ENCODE measurements at regions not wholly inside any gene's neighbourhood (a gene's known extent, or its start where the extent isn't known, plus 50 kb on each side); places are given as distances from the start of the nearest gene placed in this dataset.
"Not testable (repeated sequence)": the region's sequence is repeated elsewhere in the genome, so short reads cannot be mapped to it uniquely, and the experiment has no call there.

DNA sequence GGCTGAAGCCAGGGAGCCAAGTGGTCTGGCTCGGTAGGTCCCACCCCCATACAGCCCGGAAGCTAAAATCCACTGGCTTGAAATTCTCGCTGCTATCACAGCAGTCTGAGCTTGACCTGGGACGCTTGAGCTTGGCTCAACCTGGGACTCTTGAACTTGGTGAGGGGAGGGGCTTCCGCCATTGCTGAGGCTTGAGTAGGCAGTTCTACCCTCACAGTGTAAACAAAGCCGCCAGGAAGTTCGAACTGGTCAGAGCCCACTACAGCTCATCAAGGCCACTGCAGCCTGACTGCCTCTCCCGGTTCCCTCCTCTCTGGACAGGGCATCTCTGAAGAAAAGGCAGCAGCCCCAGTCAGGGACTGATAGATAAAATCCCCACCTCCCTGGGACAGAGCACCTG is 1337.7 kb downstream of the HACE1 start:
- DNase-seq: no peak

- DNase-seq: no peak
Observed at GRCh38 chr6:103516336-103516735, 1343.4 kb downstream of the HACE1 start.

GRCh38 chr6:103507052-103507451 is 1352.7 kb downstream of the HACE1 start:
- DNase-seq: no peak

- DNase-seq: no peak
Observed at GRCh38 chr6:103505155-103505518, 1354.6 kb downstream of the HACE1 start.

DNA sequence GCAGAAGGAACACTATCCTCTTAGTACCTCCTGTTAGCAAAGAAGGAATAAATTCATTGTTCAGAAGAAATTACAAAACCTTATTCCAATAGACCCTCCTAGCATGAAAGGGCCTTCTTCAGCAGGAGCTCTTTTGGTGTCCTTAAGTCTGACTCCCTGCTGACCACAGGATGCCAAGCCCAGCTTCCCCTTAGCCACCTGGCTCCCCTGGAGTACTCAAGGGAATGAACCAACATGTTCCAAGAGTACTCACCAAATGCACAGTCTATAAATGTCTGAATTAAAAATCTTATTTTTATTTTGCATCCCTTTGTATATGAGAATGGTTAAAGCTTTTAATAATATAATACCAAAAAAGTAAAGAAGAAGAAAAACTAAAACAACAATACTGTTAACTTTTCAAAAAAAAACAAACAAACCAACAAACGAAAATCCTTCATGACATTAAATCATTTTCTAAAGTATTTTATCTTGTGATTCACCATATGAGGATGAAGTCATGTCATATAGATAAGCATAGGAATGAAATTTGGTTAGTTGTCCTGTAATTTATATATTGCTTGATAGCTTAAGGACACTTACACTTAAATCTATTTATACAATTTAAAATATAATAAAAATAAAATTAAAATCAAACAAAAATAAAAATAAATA is 1355.1 kb downstream of the HACE1 start:
- DNase-seq: no peak

GRCh38 chr6:103496588-103496987 is 1363.1 kb downstream of the HACE1 start:
- not testable (repeated sequence) for DNase-seq

DNA sequence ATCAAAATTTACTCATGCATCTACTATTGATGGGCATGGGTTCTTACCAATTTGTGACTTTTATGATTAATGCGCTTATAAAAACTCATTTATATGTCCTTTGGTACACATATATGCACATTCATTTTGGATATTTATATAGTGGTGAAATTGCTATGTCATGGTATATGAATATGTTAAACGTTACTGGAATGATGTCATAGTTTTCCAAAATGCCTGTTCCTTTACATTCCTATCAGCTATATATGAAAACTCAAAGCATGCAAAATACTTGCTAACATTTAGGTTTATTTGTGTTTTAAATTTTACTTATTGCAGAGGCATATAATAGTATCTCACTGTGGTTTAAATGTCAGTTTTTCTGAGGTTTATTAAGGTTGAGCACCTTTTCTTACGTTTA is 1403.1 kb downstream of the HACE1 start:
- DNase-seq: no peak

- DNase-seq: no peak
Observed at GRCh38 chr6:103455275-103455674, 1404.4 kb downstream of the HACE1 start.

DNA sequence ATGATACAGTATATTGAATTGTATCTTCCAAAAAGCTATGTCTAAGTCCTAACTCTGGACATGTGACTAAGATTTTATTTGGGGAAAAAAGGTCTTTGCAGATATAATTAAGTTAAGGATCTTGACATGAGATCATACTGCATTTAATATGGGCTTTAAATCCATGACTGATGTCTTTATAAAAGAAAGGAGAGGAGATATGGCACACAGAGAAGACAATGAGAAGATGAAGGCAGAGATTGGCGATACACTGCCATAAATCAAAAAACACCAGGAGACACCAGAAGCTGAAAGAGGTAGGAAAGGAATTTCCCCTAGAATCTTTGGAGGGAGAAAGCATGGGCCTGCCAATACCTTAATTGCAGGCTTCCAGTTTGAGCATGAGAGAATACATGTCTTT is 1450.2 kb downstream of the HACE1 start:
- DNase-seq: no peak

DNA sequence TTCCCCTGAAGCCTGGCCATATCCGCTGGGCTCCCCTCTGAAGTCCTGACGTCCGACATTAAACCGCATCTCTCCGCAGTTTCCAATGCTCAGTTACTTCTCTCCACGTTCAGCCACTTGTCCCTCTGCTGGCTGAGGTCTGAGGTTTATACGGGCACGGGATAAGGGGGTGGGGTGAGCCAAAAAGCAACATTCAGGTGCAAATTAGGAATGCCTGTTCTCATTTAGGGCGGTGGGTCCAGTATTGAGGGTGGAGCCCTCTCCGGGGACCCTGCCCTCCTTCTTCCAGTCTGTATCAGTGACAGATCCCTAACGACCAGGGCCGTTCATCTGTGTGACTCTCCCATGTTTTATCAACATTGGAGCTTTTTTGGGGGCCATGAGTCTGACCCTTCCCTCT is 1454.4 kb downstream of the HACE1 start:
- DNase-seq: no peak

DNA sequence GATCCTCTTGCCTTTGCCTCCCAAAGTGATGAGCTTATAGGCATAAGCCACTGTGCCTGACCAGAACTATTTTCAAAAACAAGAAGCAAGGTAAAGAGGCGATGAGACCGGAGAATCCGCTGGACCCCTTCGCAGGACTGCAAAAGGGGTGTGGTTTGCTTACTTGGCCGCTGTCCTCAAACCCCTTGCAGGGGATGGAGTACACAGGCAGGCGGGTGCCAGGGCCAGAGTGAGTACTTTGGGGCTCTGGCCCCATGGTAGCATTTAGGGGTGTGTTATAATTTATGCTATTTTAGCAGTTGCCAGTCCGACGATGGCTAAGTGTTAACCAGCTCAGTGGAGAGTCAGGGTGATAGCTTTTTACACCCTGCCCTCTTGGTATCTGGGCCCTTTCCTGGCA is 1454.9 kb downstream of the HACE1 start:
- no peak for DNase-seq

DNA sequence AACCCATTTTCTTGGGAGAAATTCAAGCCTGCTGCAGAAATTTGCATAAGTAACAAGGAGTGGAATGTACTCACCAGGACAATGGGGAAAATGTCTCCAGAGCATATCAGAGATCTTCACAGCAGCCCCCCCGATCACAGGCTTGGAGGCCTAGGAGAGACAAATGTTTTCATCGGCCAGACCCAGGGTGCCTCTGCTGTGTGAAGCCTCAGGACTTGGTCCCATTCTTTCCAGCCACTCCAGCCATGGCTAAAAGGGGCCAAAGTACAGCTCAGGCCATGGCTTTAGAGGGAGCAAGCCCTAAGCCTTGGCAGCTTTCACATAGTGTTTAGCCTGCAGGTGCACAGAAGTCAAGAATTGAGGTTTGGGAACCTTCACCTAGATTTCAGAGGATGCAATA is 1463.0 kb downstream of the HACE1 start:
- no peak for DNase-seq

DNA sequence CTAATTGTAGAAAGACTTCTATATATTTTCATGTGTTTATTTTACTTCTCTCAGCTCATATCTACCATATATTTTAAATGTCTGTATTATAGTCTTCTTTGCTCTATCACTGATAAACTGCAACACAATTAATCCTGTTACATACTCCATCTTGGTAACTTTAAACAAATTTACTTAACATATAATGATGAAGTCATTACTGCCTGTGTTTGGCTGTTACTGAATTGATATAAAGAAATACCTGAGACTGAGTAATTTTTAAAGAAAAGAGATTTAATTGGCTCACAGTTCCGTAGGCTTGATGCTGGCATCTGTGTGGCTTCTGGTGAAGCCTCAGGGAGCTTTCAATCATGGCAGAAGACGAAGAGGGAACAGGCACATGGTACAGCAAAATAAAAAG is 1480.4 kb downstream of the HACE1 start:
- no peak for DNase-seq

DNA sequence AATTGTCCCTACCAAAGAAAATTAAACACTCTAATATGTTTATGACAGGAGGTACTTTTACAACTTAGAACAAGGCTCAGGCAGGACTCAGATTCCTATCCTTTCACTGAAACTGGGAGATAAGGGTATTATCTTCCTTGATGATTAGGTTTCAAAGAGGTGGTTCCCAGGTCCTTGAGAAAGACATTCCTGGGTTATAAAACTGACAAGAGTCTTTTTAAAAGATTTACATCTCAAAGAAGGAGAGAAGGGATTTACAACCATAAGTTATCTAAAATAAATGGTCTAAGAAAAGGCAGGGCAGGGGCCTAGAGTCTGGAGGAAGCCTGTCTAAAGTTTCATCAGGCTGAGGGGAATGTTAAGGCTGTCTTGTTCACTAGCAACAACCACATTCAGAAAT is 1492.5 kb downstream of the HACE1 start:
- DNase-seq: no peak

GRCh38 chr6:103356531-103356930 is 1503.2 kb downstream of the HACE1 start:
- no peak for DNase-seq

GRCh38 chr6:103344554-103345163 is 1515.1 kb downstream of the HACE1 start:
- DNase-seq: no peak

GRCh38 chr6:103335412-103335811 is 1524.3 kb downstream of the HACE1 start:
- no peak for DNase-seq

- no peak for DNase-seq
Observed at GRCh38 chr6:103326760-103327757, 1532.7 kb downstream of the HACE1 start.

DNA sequence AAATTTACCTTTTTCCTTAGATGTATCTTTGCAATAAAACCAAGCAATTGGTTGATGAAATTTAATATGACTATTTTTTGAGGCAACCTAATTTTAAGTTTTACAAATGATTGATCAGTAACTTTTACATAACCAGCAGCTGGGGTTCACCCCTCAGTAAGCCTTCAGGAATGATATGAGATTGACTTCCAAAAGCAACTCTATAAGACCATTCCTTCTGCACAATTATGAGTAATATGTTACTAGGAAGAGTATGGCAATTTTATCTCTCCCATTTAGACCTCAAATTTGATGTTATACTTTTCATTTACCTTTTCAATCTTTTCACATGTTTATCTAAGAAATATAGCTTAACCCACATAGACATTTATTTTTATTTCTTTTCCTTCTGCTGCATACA is 1546.3 kb downstream of the HACE1 start:
- DNase-seq: no peak

GRCh38 chr6:103294376-103294775 is 1565.3 kb downstream of the HACE1 start:
- not testable (repeated sequence) for DNase-seq

DNA sequence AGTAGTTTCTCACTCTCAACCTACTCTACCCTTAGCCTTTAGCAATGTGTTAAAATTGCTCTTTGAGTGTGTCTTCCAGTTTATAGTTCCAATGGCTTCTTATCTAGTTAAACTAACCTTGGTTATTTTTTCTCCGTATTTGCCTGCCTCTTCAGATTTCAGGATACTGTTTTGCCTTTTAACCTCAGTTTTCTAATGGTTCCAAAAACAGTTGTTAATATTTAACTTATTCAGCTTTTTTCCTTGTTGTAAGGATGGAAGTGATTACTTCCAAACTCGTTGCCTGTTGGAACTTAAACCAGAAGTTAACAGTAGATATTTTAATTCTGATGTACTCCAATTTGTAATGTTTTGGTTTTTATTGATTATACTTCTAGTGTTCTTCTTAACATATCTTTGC is 1574.9 kb downstream of the HACE1 start:
- no peak for DNase-seq

- DNase-seq: no peak
Observed at GRCh38 chr6:103280417-103280816, 1579.3 kb downstream of the HACE1 start.

GRCh38 chr6:103277936-103278335 is 1581.8 kb downstream of the HACE1 start:
- DNase-seq: no peak

GRCh38 chr6:103273048-103273447 is 1586.7 kb downstream of the HACE1 start:
- no peak for DNase-seq
